Ectodermal cell (in vitro differentiated cells): ENCODE measurements at regions not wholly inside any gene's neighbourhood (a gene's known extent, or its start where the extent isn't known, plus 50 kb on each side); places are given as distances from the start of the nearest gene placed in this dataset.
"Not testable (repeated sequence)": the region's sequence is repeated elsewhere in the genome, so short reads cannot be mapped to it uniquely, and the experiment has no call there.

Source experiments
- H3K27ac ChIP-seq: 2 replicates; pipeline ENCODE4 v1.7.0; 2013; ENCODE audit warnings: mild to moderate bottlenecking, low read depth, low read length; ENCODE audit not compliant: insufficient read depth, poor library complexity, severe bottlenecking
- H3K27me3 ChIP-seq: 2 replicates; pipeline ENCODE4 v1.7.0; 2013; ENCODE audit warnings: mild to moderate bottlenecking, low read length; ENCODE audit not compliant: insufficient read depth, control insufficient read depth, poor library complexity, severe bottlenecking
- H3K36me3 ChIP-seq: one replicate; pipeline ENCODE4 v1.7.0; 2013; ENCODE audit warnings: low read length; ENCODE audit not compliant: control insufficient read depth, insufficient read depth
- H3K4me1 ChIP-seq: one replicate; pipeline ENCODE4 v1.7.0; 2013; ENCODE audit warnings: low read length; ENCODE audit not compliant: control insufficient read depth, insufficient read depth
- H3K4me3 ChIP-seq: 2 replicates; pipeline ENCODE4 v1.7.0; 2013; ENCODE audit warnings: low read depth, low read length, control low read depth; ENCODE audit not compliant: insufficient read depth
- H3K9me3 ChIP-seq: 2 replicates; pipeline ENCODE4 v1.7.0; 2013; ENCODE audit warnings: mild to moderate bottlenecking, low read length, moderate library complexity; ENCODE audit not compliant: control insufficient read depth
- WGBS, 2 experiments: methylation state at CpG; one replicate each; pipeline ENCODE4 v1.1.7; 2013; ENCODE audit warnings: missing lambda C conversion rate in 2 of 2; 5-methylcytosine and 5-hydroxymethylcytosine counted together

DNA sequence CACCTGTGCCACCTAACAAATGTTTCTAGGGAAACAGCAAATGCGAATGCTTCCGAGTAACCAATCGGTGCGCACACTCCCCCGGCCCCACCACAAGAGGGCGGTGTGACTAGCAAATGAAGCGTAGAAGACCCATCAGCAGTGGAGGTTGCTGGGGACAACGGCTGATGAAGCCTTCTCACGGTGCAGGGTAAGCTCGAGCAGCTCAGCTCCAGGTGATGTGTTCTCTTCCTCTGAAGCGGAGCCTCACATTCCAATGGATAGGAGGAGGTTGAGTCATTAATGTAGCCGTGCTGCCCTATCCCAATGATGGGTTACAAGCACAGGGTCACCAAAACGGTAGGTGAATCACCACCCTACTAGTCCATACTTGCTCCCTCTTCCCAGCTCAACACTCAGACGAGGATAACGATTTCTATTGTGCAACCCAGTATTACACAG lies 127.6 kb upstream of the TWIST2 start:
- no peaks in the 10 kb centered on the region for H3K36me3 ChIP-seq
- no peak overlapping the region for H3K4me3 ChIP-seq
- H3K9me3 ChIP-seq = no peaks in the 10 kb centered on the region
- H3K27ac ChIP-seq = no peak overlapping the region
- WGBS, 2 experiments = 40 to 44% methylated on average over 15 of the region's 15 CpGs
- H3K27me3 ChIP-seq = no peaks in the 10 kb centered on the region
- no peaks in the 10 kb centered on the region for H3K4me1 ChIP-seq

DNA sequence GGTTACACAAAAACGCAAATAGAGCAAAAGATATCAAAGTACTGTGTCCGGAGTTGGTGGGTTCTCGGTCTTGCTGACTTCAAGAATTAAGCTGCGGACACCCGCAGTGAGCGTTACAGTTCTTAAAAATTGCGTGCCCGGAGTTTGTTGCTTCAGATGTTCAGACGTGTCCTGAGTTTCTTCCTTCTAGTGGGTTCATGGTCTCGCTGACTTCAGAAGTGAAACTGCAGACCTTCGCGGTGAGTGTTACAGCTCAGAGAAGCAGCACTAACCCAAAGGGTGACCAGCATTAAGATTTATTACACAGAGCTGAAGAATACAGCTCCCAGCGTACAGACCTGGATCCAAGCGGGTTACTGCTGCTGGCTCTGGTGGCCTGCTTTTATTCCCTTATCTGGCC lies 125.7 kb upstream of the TWIST2 start:
- WGBS, 2 experiments = 92 to 94% methylated on average over 14 of the region's 14 CpGs
- H3K27me3 ChIP-seq = no peaks in the 10 kb centered on the region
- no peaks in the 10 kb centered on the region for H3K4me1 ChIP-seq
- H3K4me3 ChIP-seq = no peak overlapping the region
- H3K9me3 ChIP-seq = no peaks in the 10 kb centered on the region
- H3K36me3 ChIP-seq = no peaks in the 10 kb centered on the region
- no peak overlapping the region for H3K27ac ChIP-seq

DNA sequence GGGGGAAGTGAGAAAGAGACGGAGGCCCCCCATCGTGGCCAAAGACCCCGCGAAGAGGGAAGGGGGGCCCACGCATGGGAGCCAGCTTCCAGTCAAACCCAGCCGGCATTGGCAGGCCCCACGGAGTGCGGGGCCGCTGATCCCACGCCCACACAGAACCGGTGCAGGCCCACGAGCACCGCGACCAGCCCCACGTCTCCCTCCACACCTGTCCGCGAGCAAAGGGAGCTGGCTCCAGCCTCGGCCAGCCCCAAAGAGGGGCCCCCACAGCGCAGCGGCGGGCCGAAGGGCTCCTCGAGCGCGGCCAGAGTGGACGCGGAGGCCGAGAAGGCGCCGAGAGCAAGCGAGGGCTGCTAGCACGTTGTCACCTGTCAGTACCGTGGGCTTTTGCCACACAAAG lies 125.0 kb upstream of the TWIST2 start:
- Histone ChIP-seq H3K27ac (no peak overlapping the region), H3K9me3 (no peaks in the 10 kb centered on the region), H3K36me3 (no peaks in the 10 kb centered on the region), H3K4me1 (no peaks in the 10 kb centered on the region), H3K4me3 (no peak overlapping the region), H3K27me3 (no peaks in the 10 kb centered on the region)
- 96% methylated on average over 32 to 33 of the region's 33 CpGs for WGBS, 2 experiments

DNA sequence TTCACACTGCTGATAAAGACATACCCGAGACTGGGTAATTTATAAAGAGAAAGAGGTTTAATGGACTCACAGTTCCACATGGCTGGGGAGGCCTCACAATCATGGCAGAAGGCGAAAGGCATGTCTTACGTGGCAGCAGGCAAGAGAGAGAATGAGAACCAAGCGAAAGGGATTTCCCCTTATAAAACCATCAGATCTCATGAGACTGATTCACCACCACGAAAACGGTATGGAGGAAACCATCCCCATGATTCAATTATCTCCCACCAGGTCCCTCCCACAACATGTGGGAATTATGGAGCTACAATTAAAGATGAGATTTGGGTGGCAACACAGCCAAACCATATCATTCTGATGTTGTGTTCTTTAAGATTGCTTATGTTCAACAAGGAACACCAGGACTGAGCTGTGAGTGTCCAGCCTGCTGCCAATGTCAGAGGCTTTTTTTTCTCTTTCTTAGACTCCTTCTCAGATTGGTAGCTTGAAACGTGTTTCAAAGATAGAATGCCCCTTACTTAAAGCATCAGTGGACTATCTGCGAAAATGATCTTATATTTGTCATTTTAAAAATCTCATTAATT lies 124.1 kb upstream of the TWIST2 start:
- not testable (repeated sequence) for H3K9me3 ChIP-seq, H3K36me3 ChIP-seq, H3K4me1 ChIP-seq, H3K4me3 ChIP-seq, H3K27ac ChIP-seq, H3K27me3 ChIP-seq
- WGBS, 2 experiments = 82 to 95% methylated on average over 6 to 7 of the region's 8 CpGs

DNA sequence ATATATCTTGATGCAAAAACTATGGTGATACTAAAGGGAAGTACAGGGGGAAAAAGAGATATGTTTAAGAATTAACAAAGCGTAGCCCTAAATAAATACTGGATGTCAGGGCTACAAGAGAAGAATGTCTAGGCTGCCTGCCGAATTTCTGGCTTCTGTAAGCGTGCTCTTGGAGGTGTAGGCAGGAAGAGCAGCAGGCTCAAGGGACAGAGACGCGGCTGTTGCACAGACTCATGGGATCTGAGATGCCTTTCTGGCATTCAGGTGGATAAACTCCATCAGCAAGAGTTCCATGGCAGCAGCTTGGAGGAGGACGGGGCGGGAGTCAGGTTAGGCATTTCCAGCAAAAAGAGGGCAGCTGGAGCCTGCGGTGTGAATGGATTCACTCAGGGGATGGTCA lies 123.2 kb upstream of the TWIST2 start:
- no peak overlapping the region for H3K4me3 ChIP-seq
- H3K27me3 ChIP-seq = no peaks in the 10 kb centered on the region
- 86 to 87% methylated on average over 8 of the region's 8 CpGs for WGBS, 2 experiments
- H3K36me3 ChIP-seq = no peaks in the 10 kb centered on the region
- no peaks in the 10 kb centered on the region for H3K9me3 ChIP-seq
- H3K4me1 ChIP-seq = no peaks in the 10 kb centered on the region
- H3K27ac ChIP-seq = no peak overlapping the region

DNA sequence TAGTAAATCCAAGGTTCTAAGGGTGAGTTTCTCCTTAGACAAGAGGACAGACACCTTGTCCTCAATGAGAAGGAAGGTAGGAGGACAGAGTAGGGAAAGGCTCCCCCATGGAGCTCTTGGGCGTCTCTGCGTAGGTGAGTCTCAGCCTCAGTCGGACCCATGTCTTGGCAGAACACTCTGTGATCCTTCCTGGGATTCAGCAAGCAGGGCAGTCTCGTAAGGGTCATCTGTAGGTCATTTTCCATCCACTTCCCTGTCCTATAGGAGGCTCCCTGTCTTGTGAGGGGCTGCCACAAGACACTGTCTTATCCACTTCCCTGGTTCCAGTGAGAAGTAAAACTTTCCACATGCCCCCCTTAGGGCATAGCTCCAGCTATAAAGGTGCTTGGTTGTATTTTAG lies 122.6 kb upstream of the TWIST2 start:
- Histone ChIP-seq H3K27me3 (no peaks in the 10 kb centered on the region), H3K4me3 (no peak overlapping the region), H3K4me1 (no peaks in the 10 kb centered on the region), H3K9me3 (no peaks in the 10 kb centered on the region), H3K27ac (no peak overlapping the region), H3K36me3 (no peaks in the 10 kb centered on the region)
- WGBS, 2 experiments = 92 to 93% methylated on average over 4 of the region's 4 CpGs

DNA sequence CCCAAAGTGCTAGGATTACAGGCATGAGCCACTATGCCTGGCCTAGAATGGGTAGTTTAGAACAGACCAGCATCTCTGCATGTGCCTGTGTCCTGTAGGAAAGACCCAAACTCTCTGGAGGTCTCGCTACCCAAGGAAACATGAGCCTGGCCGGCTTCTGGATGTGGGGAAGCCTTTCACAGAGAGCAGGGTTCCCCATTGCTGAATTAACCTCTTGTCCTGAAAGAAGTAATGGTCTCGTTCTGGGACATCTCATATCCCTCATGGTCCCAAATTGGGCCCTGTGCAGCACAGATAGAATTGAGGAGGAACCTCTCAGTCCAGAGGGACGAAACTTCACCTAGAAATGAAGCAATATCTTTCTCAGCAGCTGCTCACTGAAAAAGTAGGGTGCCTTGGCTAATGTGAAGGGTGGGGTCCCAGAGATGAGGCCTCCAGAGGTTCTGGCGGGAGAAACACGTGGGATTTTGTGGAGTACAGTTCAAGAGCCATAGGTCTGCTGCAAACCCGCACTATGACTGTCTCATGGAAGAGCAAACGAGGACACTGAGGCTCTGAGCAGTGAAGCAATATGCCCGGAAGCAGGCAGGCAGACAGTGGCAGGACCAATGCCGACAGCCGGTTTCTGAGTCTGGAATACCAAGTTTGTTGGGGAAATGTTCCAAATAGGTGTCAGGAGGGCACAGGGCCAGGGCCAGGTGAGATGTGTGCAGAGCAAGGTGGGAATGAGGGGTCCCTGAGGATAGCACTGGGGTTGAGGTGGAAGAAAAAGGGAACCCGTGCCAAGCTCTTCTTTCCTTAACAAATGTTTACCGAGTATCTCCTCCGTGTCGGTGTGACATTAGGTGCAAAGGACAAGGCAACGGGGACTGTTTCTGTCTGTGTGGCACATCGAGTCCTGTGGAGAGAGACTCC lies 121.0 kb upstream of the TWIST2 start:
- WGBS, 2 experiments = 87% methylated on average over 17 of the region's 17 CpGs
- H3K4me1 ChIP-seq = no peaks in the 10 kb centered on the region

DNA sequence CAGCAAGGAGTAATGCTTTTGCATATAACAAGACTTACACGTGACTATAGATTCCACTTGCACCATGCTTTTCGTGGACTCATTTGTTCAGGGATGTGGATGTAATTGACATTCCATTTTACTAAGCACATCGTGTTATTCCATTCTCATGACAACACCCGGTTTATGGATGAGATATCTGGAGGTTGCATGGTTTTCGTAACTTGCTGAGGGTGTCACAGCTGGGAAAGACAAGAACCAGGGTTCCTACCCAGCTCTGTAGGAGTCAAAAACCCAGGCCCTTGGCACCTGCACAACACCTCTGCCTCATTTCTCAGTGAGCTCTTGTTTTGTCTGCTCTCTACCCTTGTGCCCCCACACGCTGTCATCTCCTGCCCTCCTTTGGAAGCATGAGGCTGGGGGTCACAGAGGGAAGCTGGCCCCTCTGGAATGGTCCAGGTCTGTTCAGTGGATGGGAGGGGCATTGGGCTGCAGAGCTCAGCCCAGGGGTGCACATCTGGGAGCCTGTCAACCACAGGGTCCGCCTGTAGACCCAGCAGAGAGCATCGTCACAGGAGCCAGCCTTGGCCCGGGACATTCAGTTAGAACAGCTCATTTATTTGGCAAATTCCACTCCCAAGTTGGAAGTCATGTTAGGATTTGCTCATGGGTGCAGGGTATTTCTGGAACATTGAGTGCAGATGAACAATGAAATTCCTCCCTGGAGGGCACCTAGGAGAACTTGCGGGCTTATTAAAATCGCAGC lies 120.1 kb upstream of the TWIST2 start:
- WGBS, 2 experiments = 90 to 92% methylated on average over 11 of the region's 11 CpGs
- Histone ChIP-seq H3K36me3 (no peaks in the 10 kb centered on the region), H3K9me3 (no peaks in the 10 kb centered on the region), H3K4me3 (no peak overlapping the region), H3K27me3 (no peaks in the 10 kb centered on the region), H3K4me1 (no peaks in the 10 kb centered on the region), H3K27ac (no peak overlapping the region)

More for the DNA sequence above, 121.0 kb upstream of the TWIST2 start:
- no peak overlapping the region for H3K27ac ChIP-seq
- no peaks in the 10 kb centered on the region for H3K9me3 ChIP-seq
- no peaks in the 10 kb centered on the region for H3K27me3 ChIP-seq
- no peak overlapping the region for H3K4me3 ChIP-seq
- no peaks in the 10 kb centered on the region for H3K36me3 ChIP-seq

DNA sequence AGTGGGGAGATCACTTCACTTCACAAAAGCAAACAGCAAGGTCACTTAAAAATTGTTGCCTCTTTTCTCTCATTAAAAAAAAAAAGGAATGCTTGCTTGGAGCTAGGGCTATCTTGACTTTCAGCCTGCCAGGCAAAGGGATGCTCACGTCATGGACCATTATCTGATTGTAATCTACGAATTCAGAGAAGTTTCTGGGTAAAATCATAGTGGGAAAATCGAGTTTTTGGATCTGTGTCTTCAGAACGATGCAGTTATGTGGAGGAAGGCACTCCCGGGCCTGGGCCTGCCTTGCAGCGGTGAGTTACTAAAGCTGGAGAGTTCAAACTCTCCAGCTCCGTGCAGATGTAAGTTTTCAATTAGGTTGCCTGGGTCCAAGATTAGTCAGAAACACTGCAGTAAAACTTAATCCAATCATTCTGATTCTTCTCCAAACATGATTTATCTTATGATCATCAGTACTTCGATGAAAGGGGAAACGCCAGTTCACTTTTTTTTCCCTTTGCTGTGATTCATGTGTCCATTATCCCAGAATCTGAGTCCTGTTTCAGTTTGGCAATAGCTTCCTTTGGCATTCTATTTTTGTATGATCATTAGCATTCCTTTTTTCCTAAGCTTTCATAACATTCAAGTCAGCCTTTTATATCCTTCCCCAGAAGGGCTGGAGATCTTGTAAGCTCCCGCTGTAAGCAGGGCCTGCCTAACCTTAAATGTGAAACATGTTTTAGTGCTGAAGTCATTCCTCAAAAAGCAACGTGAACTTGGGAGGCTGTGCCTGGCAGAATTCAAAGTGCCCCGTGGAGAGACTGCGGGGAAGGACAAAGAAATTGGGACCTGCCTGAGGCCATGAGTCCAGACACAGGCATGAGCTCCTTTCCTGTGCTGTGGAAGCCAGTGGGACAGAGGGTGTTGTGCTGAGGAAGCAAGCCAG lies 119.3 kb upstream of the TWIST2 start:
- H3K27ac ChIP-seq = no peak overlapping the region
- no peak overlapping the region for H3K4me3 ChIP-seq
- no peaks in the 10 kb centered on the region for H3K36me3 ChIP-seq
- no peaks in the 10 kb centered on the region for H3K27me3 ChIP-seq
- 76 to 81% methylated on average over 13 of the region's 13 CpGs for WGBS, 2 experiments
- no peaks in the 10 kb centered on the region for H3K9me3 ChIP-seq
- no peaks in the 10 kb centered on the region for H3K4me1 ChIP-seq
